HCT116 (cell line): ENCODE measurements at regions not wholly inside any gene's neighbourhood (a gene's known extent, or its start where the extent isn't known, plus 50 kb on each side); places are given as distances from the start of the nearest gene placed in this dataset.

ENCODE experiments used
- ATAC-seq: fragments of 200-7000 bp; cut with Tn5 transposase; 2 replicates; pipeline ENCODE4 v1.9.1; 2020; ENCODE audit warnings: mild to moderate bottlenecking, moderate library complexity
- BruUV-seq: library from RNA; stranded (reverse); fragments of 400-500 nt; replicated peaks from 2 replicates; lab custom pipeline; 2021; lab: Mats Ljungman, UMichigan
- CTCF ChIA-PET: fragments of 300-600 bp; sonication (Branson Sonifier 250); formaldehyde crosslinking; loops from one replicate; lab custom pipeline; 2021; ENCODE audit warnings: antibody characterized with exemption; lab: Charles Lee
- POLR2A ChIA-PET: fragments of 300-600, 350-600 bp; sonication (Branson Sonifier 250); formaldehyde crosslinking; loops from one replicate; lab custom pipeline; 2021; ENCODE audit warnings: antibody characterized with exemption; lab: Charles Lee
- RAD21 ChIA-PET, 2 experiments: fragments of 300-600 bp; sonication (Branson Sonifier 250); formaldehyde crosslinking; loops; one replicate each; lab custom pipeline; 2023; ENCODE audit warnings: low total read pairs in 2 of 2; ENCODE audit not compliant: uncharacterized antibody in 2 of 2, unreplicated experiment in 2 of 2, low non-redundant PET in 1 of 2; lab: Charles Lee
- DNase-seq: peaks from one replicate; pipeline ENCODE4 v3.0.0-alpha.2; 2010; ENCODE audit warnings: low read depth, low spot score
- H2AFZ ChIP-seq: fragments of 200-600 bp; shearing (Covaris generic), sonication (generic); 2 replicates; pipeline ENCODE4 v1.6.1; 2017; ENCODE audit warnings: low read depth, mixed run types, mixed read lengths, antibody characterized with exemption, low read length; ENCODE audit not compliant: poor library complexity, severe bottlenecking
- H3K27ac ChIP-seq: 2 replicates; pipeline ENCODE4 v1.5.1; 2012; ENCODE audit warnings: low read depth, low read length
- H3K27me3 ChIP-seq: fragments of 200-600 bp; sonication (generic); 2 replicates; pipeline ENCODE4 v1.6.1; 2016; ENCODE audit warnings: mixed run types, low read length, mixed read lengths; ENCODE audit not compliant: insufficient read depth
- H3K36me3 ChIP-seq, 2 experiments: fragments of 200-500 bp in 1 of 2; fragments of 200-600 bp in 1 of 2; sonication (Bioruptor generic) in 1 of 2; sonication (generic) in 1 of 2; 2 replicates each; pipeline versions ENCODE4 v1.5.1 to v1.6.1; 2014 to 2016; ENCODE audit warnings: low read length in 2 of 2, inconsistent platforms in 1 of 2, mixed read lengths in 1 of 2, mixed run types in 1 of 2; ENCODE audit not compliant: insufficient read depth in 2 of 2, control insufficient read depth in 1 of 2
- H3K4me1 ChIP-seq, 2 experiments: fragments of 200-600 bp in 1 of 2; sonication (generic) in 1 of 2; 2 replicates each; pipeline versions ENCODE4 v1.5.1 to v1.6.1; 2012 to 2017; ENCODE audit warnings: low read length in 2 of 2, inconsistent platforms in 1 of 2, mild to moderate bottlenecking in 1 of 2, mixed read lengths in 1 of 2, mixed run types in 1 of 2, moderate library complexity in 1 of 2; ENCODE audit not compliant: insufficient read depth in 2 of 2, control insufficient read depth in 1 of 2
- H3K4me2 ChIP-seq: fragments of 200-600 bp; sonication (generic); 2 replicates; pipeline ENCODE4 v1.6.1; 2017; ENCODE audit warnings: mixed run types, low read length, mixed read lengths
- H3K4me3 ChIP-seq, 2 experiments: fragments of 200-600 bp in 1 of 2; sonication (generic) in 1 of 2; replicated peaks in 1 of 2; 2 replicates each; pipeline ENCODE4 v1.5.1; 2011 to 2016; ENCODE audit warnings: low read length in 2 of 2, control low read depth in 1 of 2, low read depth in 1 of 2, mild to moderate bottlenecking in 1 of 2, mixed read lengths in 1 of 2, mixed run types in 1 of 2
- H3K79me2 ChIP-seq: fragments of 200-600 bp; sonication (generic); 2 replicates; pipeline ENCODE4 v1.6.1; 2017; ENCODE audit warnings: mild to moderate bottlenecking, mixed run types, low read length, moderate library complexity, mixed read lengths; ENCODE audit not compliant: insufficient read depth
- H3K9ac ChIP-seq: fragments of 200-600 bp; sonication (generic); 2 replicates; pipeline ENCODE4 v1.6.1; 2016; ENCODE audit warnings: low read length, mixed read lengths
- H3K9me2 ChIP-seq: fragments of 200-600 bp; sonication (generic), shearing (Covaris generic); 2 replicates; pipeline ENCODE4 v1.6.1; 2017; ENCODE audit warnings: mixed run types, mild to moderate bottlenecking, moderate library complexity; ENCODE audit not compliant: insufficient read depth
- H3K9me3 ChIP-seq, 2 experiments: fragments of 200-500 bp in 1 of 2; fragments of 200-600 bp in 1 of 2; sonication (Bioruptor generic) in 1 of 2; sonication (generic) in 1 of 2; 2 replicates each; pipeline ENCODE4 v1.6.1; 2014 to 2017; ENCODE audit warnings: low read length in 2 of 2, mixed read lengths in 2 of 2, inconsistent platforms in 1 of 2, low read depth in 1 of 2, mild to moderate bottlenecking in 1 of 2, mixed run types in 1 of 2, moderate library complexity in 1 of 2; ENCODE audit not compliant: control insufficient read depth in 1 of 2, insufficient read depth in 1 of 2
- H4K20me1 ChIP-seq: fragments of 200-600 bp; sonication (generic), shearing (Covaris generic); 2 replicates; pipeline ENCODE4 v1.6.1; 2017; ENCODE audit warnings: mixed run types, mild to moderate bottlenecking, moderate library complexity; ENCODE audit not compliant: insufficient read depth
- CEBPB ChIP-seq: IDR thresholded peaks from 2 replicates; pipeline ENCODE4 v1.6.1; 2012; ENCODE audit warnings: low read depth
- CTCF ChIP-seq, 3 experiments: fragments of 200-600 bp in 1 of 3; sonication (generic) in 1 of 3; IDR thresholded peaks in 2 of 3; conservative IDR thresholded peaks in 1 of 3; 2 replicates each; pipeline ENCODE4 v1.5.1; 2012 to 2017; ENCODE audit warnings: low read depth in 2 of 3, low read length in 2 of 3, antibody characterized with exemption in 1 of 3, borderline replicate concordance in 1 of 3, control low read depth in 1 of 3, mild to moderate bottlenecking in 1 of 3, mixed read lengths in 1 of 3, mixed run types in 1 of 3, moderate library complexity in 1 of 3; ENCODE audit not compliant: insufficient read depth in 1 of 3
- EGR1 ChIP-seq: IDR thresholded peaks from 2 replicates; pipeline ENCODE4 v1.6.1; 2012; ENCODE audit warnings: low read depth
- ELF1 ChIP-seq: IDR thresholded peaks from 2 replicates; pipeline ENCODE4 v1.6.1; 2012; ENCODE audit warnings: low read depth, borderline replicate concordance
- EZH2phosphoT487 ChIP-seq: fragments of 200-600 bp; IDR thresholded peaks from 2 replicates; pipeline ENCODE4 v1.6.1; 2018; ENCODE audit warnings: antibody characterized with exemption, borderline replicate concordance
- FOSL1 ChIP-seq: IDR thresholded peaks from 2 replicates; pipeline ENCODE4 v1.6.1; 2012; ENCODE audit warnings: low read depth
- JUND ChIP-seq: IDR thresholded peaks from 2 replicates; pipeline ENCODE4 v1.6.1; 2012
- POLR2A ChIP-seq: IDR thresholded peaks from 2 replicates; pipeline ENCODE4 v1.7.0; 2011; ENCODE audit warnings: borderline replicate concordance; ENCODE audit not compliant: insufficient read depth, insufficient read length; ENCODE audit errors: extremely low read depth
- POLR2AphosphoS5 ChIP-seq: IDR thresholded peaks from 2 replicates; pipeline ENCODE4 v1.6.1; 2011; ENCODE audit warnings: mild to moderate bottlenecking, low read depth, low read length, moderate library complexity
- REST ChIP-seq: IDR thresholded peaks from 2 replicates; pipeline ENCODE4 v1.6.1; 2012; ENCODE audit warnings: low read depth
- SIN3A ChIP-seq: IDR thresholded peaks from 2 replicates; pipeline ENCODE4 v1.6.1; 2012; ENCODE audit warnings: low read depth
- SP1 ChIP-seq: IDR thresholded peaks from 2 replicates; pipeline ENCODE4 v1.6.1; 2012; ENCODE audit warnings: low read depth
- SRF ChIP-seq: IDR thresholded peaks from 2 replicates; pipeline ENCODE4 v1.6.1; 2012; ENCODE audit warnings: low read depth
- TCF7L2 ChIP-seq: IDR thresholded peaks from 2 replicates; pipeline ENCODE4 v1.7.0; 2011; ENCODE audit warnings: borderline replicate concordance, inconsistent platforms; ENCODE audit not compliant: insufficient read depth, insufficient read length; ENCODE audit errors: extremely low read depth
- ZBTB33 ChIP-seq: IDR thresholded peaks from 2 replicates; pipeline ENCODE4 v1.6.1; 2011; ENCODE audit warnings: mild to moderate bottlenecking, low read length, moderate library complexity; ENCODE audit not compliant: insufficient replicate concordance; ENCODE audit errors: extremely low read depth
- ZFX ChIP-seq: fragments of 450-650 bp; IDR thresholded peaks from 2 replicates; pipeline ENCODE4 v1.6.1; 2017
- intact Hi-C: fragments of 100-400 bp; cut with micrococcal nuclease; formaldehyde crosslinking; loops from 2 replicates; pipeline ENCODE4 v1.10.0; 2022
- TF ChIP-seq, protein P1 (sequence below): IDR thresholded peaks from 2 replicates; pipeline ENCODE4 v1.6.1; 2012
- TF ChIP-seq, protein P2 (sequence below): IDR thresholded peaks from 2 replicates; pipeline ENCODE4 v1.6.1; 2012

DNA sequence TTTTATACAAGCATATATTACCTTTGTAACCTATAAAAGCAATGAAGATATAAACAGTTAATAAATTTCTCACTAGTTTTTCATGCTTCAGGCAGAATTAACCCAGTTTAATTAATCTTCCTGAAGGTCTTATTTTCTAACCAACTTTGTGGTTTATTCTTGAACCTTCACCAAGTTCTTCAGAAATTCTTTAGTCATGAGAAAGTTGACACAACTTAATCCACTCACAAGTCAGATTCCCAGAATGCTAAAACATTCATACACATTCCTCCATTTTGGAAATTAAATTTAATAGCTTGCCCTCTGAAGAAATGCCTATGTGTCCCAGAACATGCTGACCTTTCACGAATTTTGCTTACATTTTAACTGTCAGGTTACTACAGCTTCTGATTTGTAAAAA is 105.4 kb upstream of the PAM start:
- H3K4me2 ChIP-seq: no peak overlapping the region
- ATAC-seq: no peak

More for the DNA sequence above, 105.4 kb upstream of the PAM start:
- ChIA-PET CTCF (no interaction called here), RAD21 (no interaction called here), POLR2A (no interaction called here)
- no peak overlapping the region for H3K4me3 ChIP-seq
- no peak overlapping the region for H2AFZ ChIP-seq
- H3K36me3 ChIP-seq: no peaks in the 10 kb centered on the region
- no peak overlapping the region for H3K9ac ChIP-seq
- no peaks in the 10 kb centered on the region for H3K9me2 ChIP-seq
- no peaks in the 10 kb centered on the region for H3K79me2 ChIP-seq
- H3K4me1 ChIP-seq: peaks cover 0 to 7% of the 10 kb centered on the region in 2 experiments; a peak in 1 of 4 replicates
- no peak overlapping the region for H3K27ac ChIP-seq
- no TSS peak for BruUV-seq
- no peaks in the 10 kb centered on the region for H3K27me3 ChIP-seq
- H3K9me3 ChIP-seq: no peaks in the 10 kb centered on the region
- DNase-seq: no peak
- TF ChIP-seq ZFX (no peak), TCF7L2 (no peak), REST (no peak), SIN3A (no peak), ELF1 (no peak), CEBPB (no peak), ZBTB33 (no peak), FOSL1 (no peak), EGR1 (no peak), POLR2A (no peak), SRF (no peak), CTCF (IDR thresholded peaks at IDR 0.05 in 2 of 3, conservative IDR thresholded peaks at IDR 0.05 in 1 of 3; ENCODE audit: borderline replicate concordance in 1 of 3, insufficient read depth in 1 of 3, low read depth in 2 of 3, low read length in 2 of 3) (no peak), JUND (no peak), POLR2AphosphoS5 (no peak), SP1 (no peak), EZH2phosphoT487 (no peak)
- TF ChIP-seq, protein P1, sequence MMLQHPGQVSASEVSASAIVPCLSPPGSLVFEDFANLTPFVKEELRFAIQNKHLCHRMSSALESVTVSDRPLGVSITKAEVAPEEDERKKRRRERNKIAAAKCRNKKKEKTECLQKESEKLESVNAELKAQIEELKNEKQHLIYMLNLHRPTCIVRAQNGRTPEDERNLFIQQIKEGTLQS: no peak
- TF ChIP-seq, protein P2, sequence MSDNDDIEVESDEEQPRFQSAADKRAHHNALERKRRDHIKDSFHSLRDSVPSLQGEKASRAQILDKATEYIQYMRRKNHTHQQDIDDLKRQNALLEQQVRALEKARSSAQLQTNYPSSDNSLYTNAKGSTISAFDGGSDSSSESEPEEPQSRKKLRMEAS: no peak
- no peaks in the 10 kb centered on the region for H4K20me1 ChIP-seq
- intact Hi-C loops: no loop called here
